ENCODE measurements at regions not wholly inside any gene's neighbourhood (a gene's known extent, or its start where the extent isn't known, plus 50 kb on each side); places are given as distances from the start of the nearest gene placed in this dataset.

DNA sequence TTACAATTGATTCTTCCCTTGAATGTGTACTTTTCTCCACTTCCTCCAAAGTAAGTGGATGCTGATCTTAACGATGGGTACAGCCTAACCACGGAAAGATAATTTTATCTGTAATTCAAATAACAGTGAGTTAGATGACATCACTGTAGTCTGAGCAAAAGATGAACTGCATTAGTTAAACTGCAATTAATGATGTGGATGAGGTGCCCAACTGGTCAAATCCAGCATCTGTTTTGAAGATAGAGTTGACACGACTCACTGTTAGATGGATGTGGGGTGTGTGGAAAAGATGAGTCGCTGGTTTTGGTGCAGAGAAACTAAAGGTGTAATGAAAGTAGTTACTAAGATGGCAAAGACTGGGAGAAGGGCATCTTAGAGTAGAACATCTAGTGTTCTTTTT lies 270.5 kb upstream of the MEIS1 start:
- H3K36me3 ChIP-seq (ENCODE audit: control insufficient read depth in 2 of 4, insufficient read depth in 4 of 4, low read length in 3 of 4), result no peaks in the 10 kb centered on the region
- no peaks in the 10 kb centered on the region for H3K4me1 ChIP-seq (replicated peaks in 1 of 4; ENCODE audit: control insufficient read depth in 3 of 4, insufficient read depth in 4 of 4, low read length in 3 of 4)
- no peak overlapping the region for H3K56ac ChIP-seq (replicated peaks; ENCODE audit: insufficient read length, low read depth, low read length)
- DNase-seq (ENCODE audit: low read depth in 1 of 2, low spot score in 2 of 2) (no peak), FAIRE-seq (no peak)
- H2AFZ ChIP-seq (ENCODE audit: low read length), result no peak overlapping the region
- 95% methylated on average over 4 of the region's 4 CpGs; no CpG with 5 or more reads in 1 of the 2 experiments for WGBS, 2 experiments (ENCODE audit: extremely low coverage in 1 of 2, insufficient coverage in 1 of 2, insufficient read length in 1 of 2, insufficient replicate concordance in 2 of 2, low coverage in 1 of 2, low lambda C conversion rate in 2 of 2, missing lambda C conversion rate in 1 of 2)
- H4K8ac ChIP-seq (ENCODE audit: extremely low read depth, insufficient read depth, low read length), result no peak overlapping the region
- no peak overlapping the region for H2AK5ac ChIP-seq (ENCODE audit: low read depth, low read length)
- no peak overlapping the region for H4K5ac ChIP-seq (ENCODE audit: insufficient read length, low read depth, low read length)
- no peak overlapping the region for H3K4me3 ChIP-seq (ENCODE audit: extremely low read depth in 1 of 4, insufficient read depth in 2 of 4, low read depth in 3 of 4, low read length in 4 of 4)
- no peak overlapping the region for H2BK5ac ChIP-seq (ENCODE audit: low read depth, low read length)
- no peak overlapping the region for H2BK12ac ChIP-seq (ENCODE audit: low read depth, low read length)
- POLR2A ChIA-PET (ENCODE audit: partially characterized antibody), result no interaction called here
- no peaks in the 10 kb centered on the region for H3K9me3 ChIP-seq (ENCODE audit: insufficient read depth in 2 of 2, low read depth in 1 of 2, low read length in 1 of 2)
- H4K20me1 ChIP-seq (replicated peaks in 1 of 2; ENCODE audit: control insufficient read depth in 1 of 2, insufficient read depth in 2 of 2, low read length in 2 of 2), result no peaks in the 10 kb centered on the region
- H2BK120ac ChIP-seq (replicated peaks; ENCODE audit: low read depth, low read length), result no peak overlapping the region
- no peak overlapping the region for H3K9ac ChIP-seq (replicated peaks in 1 of 4; ENCODE audit: extremely low read depth in 1 of 4, low read depth in 3 of 4, low read length in 3 of 4)
- H3K4ac ChIP-seq (replicated peaks; ENCODE audit: insufficient read length, low read depth, low read length), result no peak overlapping the region
- no peak overlapping the region for H3K14ac ChIP-seq (ENCODE audit: insufficient read length)
- TF ChIP-seq SP2 (IDR thresholded peaks at IDR 0.05; ENCODE audit: low read length) (no peak), NRF1 (IDR thresholded peaks at IDR 0.05; ENCODE audit: low read depth, low read length) (no peak)
- TF ChIP-seq, protein P1, sequence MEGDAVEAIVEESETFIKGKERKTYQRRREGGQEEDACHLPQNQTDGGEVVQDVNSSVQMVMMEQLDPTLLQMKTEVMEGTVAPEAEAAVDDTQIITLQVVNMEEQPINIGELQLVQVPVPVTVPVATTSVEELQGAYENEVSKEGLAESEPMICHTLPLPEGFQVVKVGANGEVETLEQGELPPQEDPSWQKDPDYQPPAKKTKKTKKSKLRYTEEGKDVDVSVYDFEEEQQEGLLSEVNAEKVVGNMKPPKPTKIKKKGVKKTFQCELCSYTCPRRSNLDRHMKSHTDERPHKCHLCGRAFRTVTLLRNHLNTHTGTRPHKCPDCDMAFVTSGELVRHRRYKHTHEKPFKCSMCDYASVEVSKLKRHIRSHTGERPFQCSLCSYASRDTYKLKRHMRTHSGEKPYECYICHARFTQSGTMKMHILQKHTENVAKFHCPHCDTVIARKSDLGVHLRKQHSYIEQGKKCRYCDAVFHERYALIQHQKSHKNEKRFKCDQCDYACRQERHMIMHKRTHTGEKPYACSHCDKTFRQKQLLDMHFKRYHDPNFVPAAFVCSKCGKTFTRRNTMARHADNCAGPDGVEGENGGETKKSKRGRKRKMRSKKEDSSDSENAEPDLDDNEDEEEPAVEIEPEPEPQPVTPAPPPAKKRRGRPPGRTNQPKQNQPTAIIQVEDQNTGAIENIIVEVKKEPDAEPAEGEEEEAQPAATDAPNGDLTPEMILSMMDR (IDR thresholded peaks at IDR 0.05; ENCODE audit: control extremely low read depth in 1 of 3, insufficient read depth in 1 of 3, low read depth in 1 of 3, low read length in 3 of 3), result no peak
- H3K79me2 ChIP-seq (ENCODE audit: control insufficient read depth in 1 of 2, insufficient read depth in 2 of 2, low read length in 2 of 2), result no peaks in the 10 kb centered on the region
- H3K23me2 ChIP-seq (ENCODE audit: low read depth, low read length), result no peaks in the 10 kb centered on the region; the same call in 1 of the 2 replicates
- H2BK20ac ChIP-seq (ENCODE audit: low read length), result no peak overlapping the region
- CTCF ChIA-PET (ENCODE audit: partially characterized antibody), result no interaction called here
- H3K79me1 ChIP-seq (ENCODE audit: low read depth, low read length), result no peaks in the 10 kb centered on the region
- no peak overlapping the region for H3K23ac ChIP-seq (ENCODE audit: insufficient read length)
- H3K4me2 ChIP-seq (ENCODE audit: insufficient read depth in 1 of 2, low read depth in 2 of 2, low read length in 2 of 2), result no peak overlapping the region
- H3K27ac ChIP-seq (ENCODE audit: low read depth, low read length), result no peak overlapping the region
- H4K91ac ChIP-seq (replicated peaks; ENCODE audit: insufficient read length, low read length), result no peak overlapping the region
- H2BK15ac ChIP-seq (ENCODE audit: low read length), result no peak overlapping the region
- H3K27me3 ChIP-seq (replicated peaks in 1 of 4; ENCODE audit: control insufficient read depth in 3 of 4, extremely low read depth in 1 of 4, insufficient read depth in 3 of 4, low read length in 3 of 4), result no peaks in the 10 kb centered on the region
- H3K18ac ChIP-seq (ENCODE audit: extremely low read depth, low read length), result no peak overlapping the region
